DND-41 (cell line): ENCODE measurements at regions not wholly inside any gene's neighbourhood (a gene's known extent, or its start where the extent isn't known, plus 50 kb on each side); places are given as distances from the start of the nearest gene placed in this dataset.

ENCODE experiments used
- EZH2 ChIP-seq: IDR thresholded peaks from 3 replicates; pipeline ENCODE4 v1.6.1; 2012; ENCODE audit warnings: borderline replicate concordance, low read depth, mild to moderate bottlenecking, moderate library complexity, low read length, inconsistent platforms; ENCODE audit not compliant: severe bottlenecking
- TF ChIP-seq, protein P1 (sequence below): IDR thresholded peaks from 2 replicates; pipeline ENCODE4 v1.5.1; 2012; ENCODE audit warnings: borderline replicate concordance, low read length, moderate library complexity, mild to moderate bottlenecking; ENCODE audit not compliant: poor library complexity, severe bottlenecking; ENCODE audit errors: extremely low read depth

DNA sequence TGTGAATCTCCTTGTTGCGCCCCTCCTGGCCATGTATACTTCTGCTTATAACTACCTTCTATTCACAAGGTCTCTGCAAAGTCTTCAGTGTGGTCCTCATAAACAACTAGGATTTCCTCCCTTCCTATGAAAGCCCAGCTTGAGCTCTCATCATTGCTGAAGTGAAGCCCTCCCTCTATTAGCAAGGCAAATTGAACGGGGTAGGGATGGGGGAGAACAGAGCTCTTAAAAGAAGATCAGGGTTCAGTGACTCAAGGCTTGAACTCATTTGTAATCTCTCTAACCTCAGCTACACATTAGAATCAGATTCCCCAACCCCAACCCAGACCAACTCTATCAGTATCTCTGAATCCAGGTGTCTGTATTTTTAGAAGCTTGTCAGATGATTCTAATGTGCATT, 88.3 kb upstream of the ST8SIA2 start:
- TF ChIP-seq, protein P1, sequence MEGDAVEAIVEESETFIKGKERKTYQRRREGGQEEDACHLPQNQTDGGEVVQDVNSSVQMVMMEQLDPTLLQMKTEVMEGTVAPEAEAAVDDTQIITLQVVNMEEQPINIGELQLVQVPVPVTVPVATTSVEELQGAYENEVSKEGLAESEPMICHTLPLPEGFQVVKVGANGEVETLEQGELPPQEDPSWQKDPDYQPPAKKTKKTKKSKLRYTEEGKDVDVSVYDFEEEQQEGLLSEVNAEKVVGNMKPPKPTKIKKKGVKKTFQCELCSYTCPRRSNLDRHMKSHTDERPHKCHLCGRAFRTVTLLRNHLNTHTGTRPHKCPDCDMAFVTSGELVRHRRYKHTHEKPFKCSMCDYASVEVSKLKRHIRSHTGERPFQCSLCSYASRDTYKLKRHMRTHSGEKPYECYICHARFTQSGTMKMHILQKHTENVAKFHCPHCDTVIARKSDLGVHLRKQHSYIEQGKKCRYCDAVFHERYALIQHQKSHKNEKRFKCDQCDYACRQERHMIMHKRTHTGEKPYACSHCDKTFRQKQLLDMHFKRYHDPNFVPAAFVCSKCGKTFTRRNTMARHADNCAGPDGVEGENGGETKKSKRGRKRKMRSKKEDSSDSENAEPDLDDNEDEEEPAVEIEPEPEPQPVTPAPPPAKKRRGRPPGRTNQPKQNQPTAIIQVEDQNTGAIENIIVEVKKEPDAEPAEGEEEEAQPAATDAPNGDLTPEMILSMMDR, result no peak
- TF ChIP-seq EZH2, result no peak
